GM21367 (cell line): ENCODE measurements at regions not wholly inside any gene's neighbourhood (a gene's known extent, or its start where the extent isn't known, plus 50 kb on each side); places are given as distances from the start of the nearest gene placed in this dataset.

ENCODE experiments used
- ATAC-seq: cut with Tn5 transposase; IDR thresholded peaks from one replicate; pipeline ENCODE4 v1.9.1; 2021; ENCODE audit not compliant: unreplicated experiment

GRCh38 chr1:106181866-106182265 lies 874.6 kb upstream of the PRMT6 start:
- no peak for ATAC-seq

GRCh38 chr1:106185089-106185488 lies 871.4 kb upstream of the PRMT6 start:
- ATAC-seq = no peak

DNA sequence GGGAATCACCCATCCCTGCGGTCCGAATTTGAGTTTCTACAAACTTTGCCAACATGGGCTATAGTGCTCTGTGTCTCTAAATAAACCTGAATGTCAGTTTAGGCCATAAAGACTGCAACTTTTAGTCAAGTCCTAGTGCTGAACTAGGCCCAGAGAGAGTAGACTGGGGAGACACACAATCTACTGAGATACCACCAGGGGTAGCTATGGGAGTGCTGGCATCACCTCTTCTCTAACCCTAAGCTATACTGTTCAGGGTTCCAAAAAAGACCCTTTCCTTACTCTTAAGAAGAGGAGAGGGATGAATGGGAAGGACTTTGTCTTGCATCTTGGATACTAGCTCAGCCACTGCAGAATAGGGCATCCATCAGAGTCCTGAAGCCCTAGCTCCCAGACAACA lies 866.7 kb upstream of the PRMT6 start:
- no peak for ATAC-seq

- no peak for ATAC-seq
Measured at GRCh38 chr1:106194206-106194605, 862.3 kb upstream of the PRMT6 start.

- no peak for ATAC-seq
Measured at GRCh38 chr1:106200711-106201110, 855.8 kb upstream of the PRMT6 start.

GRCh38 chr1:106207185-106207584 lies 849.3 kb upstream of the PRMT6 start:
- no peak for ATAC-seq

- ATAC-seq = no peak
Measured at GRCh38 chr1:106217765-106218164, 838.7 kb upstream of the PRMT6 start.

- ATAC-seq = no peak
Measured at GRCh38 chr1:106222403-106222802, 834.1 kb upstream of the PRMT6 start.

DNA sequence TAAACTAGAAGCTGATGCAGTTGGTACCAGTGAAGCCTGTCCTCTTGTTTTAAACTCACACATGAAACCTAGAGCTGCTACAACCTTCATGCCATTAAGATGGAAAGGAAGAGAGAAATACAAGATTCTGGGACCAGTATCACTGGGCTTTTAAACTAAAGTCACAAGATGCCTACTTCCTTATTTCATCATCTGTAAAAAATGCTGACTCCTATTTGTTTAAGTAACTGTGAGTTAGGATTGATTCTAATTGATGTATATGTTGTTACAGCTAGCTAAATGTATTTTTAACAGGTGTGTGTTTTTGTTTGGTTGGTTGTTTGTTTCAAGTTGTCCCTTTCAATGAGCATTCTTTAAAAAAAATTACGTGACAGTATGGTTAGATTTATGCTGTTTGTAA lies 833.3 kb upstream of the PRMT6 start:
- ATAC-seq = no peak

DNA sequence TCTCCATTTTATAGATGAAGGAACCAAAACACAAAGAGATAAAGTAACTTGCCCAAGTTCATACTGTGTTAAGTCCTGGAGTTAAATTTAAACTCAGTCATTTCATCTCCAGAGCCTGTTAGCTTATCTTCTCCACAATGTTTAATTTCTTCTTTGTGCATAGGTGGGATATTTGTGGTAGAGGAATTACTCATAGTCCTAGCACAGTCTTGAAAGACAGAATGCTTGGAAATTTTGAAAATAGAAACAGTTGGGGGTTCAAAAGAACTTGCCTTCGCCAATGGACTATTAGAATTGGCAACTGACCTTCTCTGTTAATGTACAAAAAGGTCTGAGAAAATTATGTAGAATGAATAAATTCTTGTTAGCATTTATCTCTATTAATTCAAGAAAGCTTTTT lies 832.0 kb upstream of the PRMT6 start:
- no peak for ATAC-seq

DNA sequence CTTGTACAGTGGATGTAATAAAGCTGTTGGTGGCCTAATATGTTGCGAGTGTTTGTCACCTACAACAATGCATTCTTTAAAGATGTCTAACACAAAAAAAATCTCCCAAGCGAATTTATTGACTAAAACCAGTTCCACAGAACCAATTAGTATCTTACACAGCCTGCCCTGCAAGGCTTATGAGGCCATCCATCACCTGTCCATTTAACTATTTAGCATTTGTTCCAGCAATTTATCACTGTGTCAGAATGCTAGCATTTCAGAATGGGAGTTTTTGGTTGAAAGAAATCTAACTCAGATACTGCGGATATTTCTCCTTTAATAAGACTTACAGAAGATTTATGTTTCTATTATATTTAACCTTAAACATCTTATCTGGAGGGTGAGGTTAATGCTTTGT lies 831.1 kb upstream of the PRMT6 start:
- no peak for ATAC-seq

GRCh38 chr1:106226550-106226949 lies 829.9 kb upstream of the PRMT6 start:
- no peak for ATAC-seq

DNA sequence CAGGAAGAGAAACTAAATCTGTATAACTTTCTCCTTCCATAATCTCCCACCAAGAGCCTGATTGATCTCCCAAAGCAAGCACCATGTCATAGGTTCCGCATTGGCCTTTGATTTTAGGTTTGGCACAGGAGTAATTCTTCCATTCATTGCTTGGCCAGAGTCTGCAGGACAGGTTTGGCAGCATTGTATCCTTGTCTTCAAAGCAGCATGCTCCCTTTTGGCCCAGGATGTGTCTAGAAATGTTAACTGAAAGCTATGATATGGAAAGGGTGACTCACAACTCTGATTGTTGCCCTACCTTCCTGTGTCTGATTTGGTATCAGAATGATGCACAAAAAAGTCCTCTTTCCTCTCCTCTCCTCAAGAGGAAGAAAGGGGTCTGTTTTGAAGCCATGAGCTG lies 824.3 kb upstream of the PRMT6 start:
- no peak for ATAC-seq

GRCh38 chr1:106233511-106233910 lies 823.0 kb upstream of the PRMT6 start:
- ATAC-seq = no peak

GRCh38 chr1:106249365-106249764 lies 807.1 kb upstream of the PRMT6 start:
- no peak for ATAC-seq

DNA sequence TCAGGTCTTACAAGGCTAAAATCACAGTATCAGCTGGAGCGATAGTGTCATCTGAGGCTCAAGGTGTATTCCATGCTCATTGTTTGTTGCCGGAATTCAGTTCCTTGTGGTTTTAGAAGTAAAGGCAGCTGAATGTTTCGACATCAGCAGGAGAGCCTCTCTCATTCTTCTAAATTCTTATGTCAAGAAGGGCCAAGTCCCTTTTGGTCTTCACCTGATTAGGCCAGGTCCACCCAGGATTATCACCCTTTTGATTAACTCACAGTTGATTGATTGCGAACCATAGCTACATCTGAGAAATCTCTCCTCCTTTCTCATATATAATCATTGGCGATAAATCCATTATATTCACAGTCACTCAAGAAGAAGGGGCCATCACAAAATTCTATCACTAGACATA lies 806.7 kb upstream of the PRMT6 start:
- ATAC-seq = no peak

DNA sequence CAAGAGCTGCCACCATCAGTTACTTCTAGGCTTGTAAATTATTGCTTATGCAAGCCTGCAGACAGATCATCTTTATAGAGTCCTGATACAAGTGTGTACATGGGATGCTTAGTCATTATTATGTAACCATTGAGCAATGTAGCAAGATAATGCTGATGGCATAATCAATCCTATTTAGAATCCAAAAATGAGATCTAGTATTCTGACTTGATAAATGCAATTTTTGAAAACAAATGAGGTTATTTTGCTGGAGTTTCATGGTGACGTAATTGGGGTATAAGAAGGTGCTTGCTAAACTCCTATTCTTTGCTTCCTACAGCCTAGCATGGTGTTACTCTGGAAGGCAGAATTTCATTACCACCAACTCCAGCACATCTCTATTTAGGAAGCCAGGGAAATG lies 801.7 kb upstream of the PRMT6 start:
- no peak for ATAC-seq

GRCh38 chr1:106266786-106267185 lies 789.7 kb upstream of the PRMT6 start:
- no peak for ATAC-seq

DNA sequence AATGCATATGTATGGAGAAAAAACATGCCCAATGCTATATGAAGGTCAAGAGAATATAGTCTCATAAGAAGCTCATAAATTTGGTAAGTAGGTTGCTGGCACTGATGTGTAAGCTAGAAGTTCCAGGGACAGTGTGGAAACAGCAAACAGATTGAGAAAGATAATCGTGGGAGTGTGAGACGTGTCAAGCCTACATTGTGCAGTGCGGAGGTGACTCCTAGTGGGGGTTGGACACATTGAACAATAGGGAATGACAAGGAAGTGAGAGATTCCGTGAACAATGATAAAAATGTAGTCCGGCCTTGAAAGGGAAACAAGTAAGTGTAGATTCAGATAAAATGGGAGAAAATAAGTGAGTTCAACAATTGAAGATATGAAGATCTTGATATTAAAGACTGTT lies 788.4 kb upstream of the PRMT6 start:
- no peak for ATAC-seq

- ATAC-seq = no peak
Measured at GRCh38 chr1:106276871-106277270, 779.6 kb upstream of the PRMT6 start.

GRCh38 chr1:106277786-106278185 lies 778.7 kb upstream of the PRMT6 start:
- no peak for ATAC-seq

- ATAC-seq = no peak
Measured at GRCh38 chr1:106278716-106279115, 777.8 kb upstream of the PRMT6 start.

GRCh38 chr1:106289265-106289928 lies 767.1 kb upstream of the PRMT6 start:
- ATAC-seq = no peak
